Transverse colon (tissue), 3 donors: ENCODE measurements at regions not wholly inside any gene's neighbourhood (a gene's known extent, or its start where the extent isn't known, plus 50 kb on each side); places are given as distances from the start of the nearest gene placed in this dataset.

ENCODE experiments used
- EP300 ChIP-seq: sonication (generic); formaldehyde crosslinking; IDR thresholded peaks from one replicate; pipeline ENCODE4 v1.6.1; 2017; ENCODE audit warnings: antibody characterized with exemption, low read depth
- TF ChIP-seq, protein P1 (sequence below), 5 experiments: fragments of 200-600 bp in 3 of 5; fragments of 450-650 bp in 2 of 5; sonication (generic) in 3 of 5; IDR thresholded peaks; 1 replicate in 2 of 5; 2 replicates in 3 of 5; pipeline ENCODE4 v1.5.1; 2016 to 2017; ENCODE audit warnings: antibody characterized with exemption in 5 of 5, inconsistent platforms in 3 of 5, mild to moderate bottlenecking in 2 of 5, moderate library complexity in 1 of 5

DNA sequence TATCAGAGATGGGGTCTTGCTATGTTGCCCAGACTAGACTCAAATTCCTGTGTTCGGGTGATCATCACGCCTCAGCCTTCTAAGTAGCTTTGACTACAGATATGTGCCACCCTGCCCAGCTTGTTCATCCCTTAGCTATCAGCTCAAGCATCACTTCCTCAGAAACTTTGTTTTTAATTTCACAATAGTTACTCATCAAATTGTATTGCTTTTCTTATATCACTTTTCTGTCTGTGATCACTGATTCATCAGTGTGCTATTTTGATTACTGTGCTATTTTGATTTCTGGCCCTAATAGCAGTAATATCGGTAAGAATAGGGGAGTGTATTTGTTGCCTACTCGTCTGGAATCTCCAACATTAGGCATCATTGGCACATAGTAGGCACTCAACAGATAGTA, 878.6 kb upstream of the PCDH20 start:
- TF ChIP-seq, protein P1, sequence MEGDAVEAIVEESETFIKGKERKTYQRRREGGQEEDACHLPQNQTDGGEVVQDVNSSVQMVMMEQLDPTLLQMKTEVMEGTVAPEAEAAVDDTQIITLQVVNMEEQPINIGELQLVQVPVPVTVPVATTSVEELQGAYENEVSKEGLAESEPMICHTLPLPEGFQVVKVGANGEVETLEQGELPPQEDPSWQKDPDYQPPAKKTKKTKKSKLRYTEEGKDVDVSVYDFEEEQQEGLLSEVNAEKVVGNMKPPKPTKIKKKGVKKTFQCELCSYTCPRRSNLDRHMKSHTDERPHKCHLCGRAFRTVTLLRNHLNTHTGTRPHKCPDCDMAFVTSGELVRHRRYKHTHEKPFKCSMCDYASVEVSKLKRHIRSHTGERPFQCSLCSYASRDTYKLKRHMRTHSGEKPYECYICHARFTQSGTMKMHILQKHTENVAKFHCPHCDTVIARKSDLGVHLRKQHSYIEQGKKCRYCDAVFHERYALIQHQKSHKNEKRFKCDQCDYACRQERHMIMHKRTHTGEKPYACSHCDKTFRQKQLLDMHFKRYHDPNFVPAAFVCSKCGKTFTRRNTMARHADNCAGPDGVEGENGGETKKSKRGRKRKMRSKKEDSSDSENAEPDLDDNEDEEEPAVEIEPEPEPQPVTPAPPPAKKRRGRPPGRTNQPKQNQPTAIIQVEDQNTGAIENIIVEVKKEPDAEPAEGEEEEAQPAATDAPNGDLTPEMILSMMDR (IDR thresholded peaks at IDR 0.05): no peak
- TF ChIP-seq EP300: no peak
